ENCODE measurements at regions not wholly inside any gene's neighbourhood (a gene's known extent, or its start where the extent isn't known, plus 50 kb on each side); places are given as distances from the start of the nearest gene placed in this dataset.

DNA sequence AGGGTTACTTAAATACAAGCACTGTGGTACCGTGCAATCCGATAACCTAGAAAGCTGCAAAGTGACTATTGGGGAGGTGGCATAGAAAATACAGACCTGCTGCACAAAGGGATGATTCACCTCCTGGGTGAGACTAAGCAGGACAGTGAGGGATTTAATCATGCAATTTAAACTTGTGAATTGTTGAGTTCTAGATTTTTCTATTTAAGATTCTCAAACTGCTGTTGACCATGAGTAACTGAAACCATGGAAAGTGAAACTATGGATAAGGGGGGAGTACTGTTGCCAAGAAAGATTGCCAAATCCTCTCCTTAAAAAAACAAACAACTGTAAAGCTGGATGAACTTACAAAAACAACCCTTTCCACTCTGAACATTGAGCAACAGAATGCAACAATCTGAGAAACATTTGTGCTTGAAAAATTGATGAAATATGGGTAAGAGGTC is 61.5 kb upstream of the NUDT12 start:
- TF ChIP-seq, protein P1, sequence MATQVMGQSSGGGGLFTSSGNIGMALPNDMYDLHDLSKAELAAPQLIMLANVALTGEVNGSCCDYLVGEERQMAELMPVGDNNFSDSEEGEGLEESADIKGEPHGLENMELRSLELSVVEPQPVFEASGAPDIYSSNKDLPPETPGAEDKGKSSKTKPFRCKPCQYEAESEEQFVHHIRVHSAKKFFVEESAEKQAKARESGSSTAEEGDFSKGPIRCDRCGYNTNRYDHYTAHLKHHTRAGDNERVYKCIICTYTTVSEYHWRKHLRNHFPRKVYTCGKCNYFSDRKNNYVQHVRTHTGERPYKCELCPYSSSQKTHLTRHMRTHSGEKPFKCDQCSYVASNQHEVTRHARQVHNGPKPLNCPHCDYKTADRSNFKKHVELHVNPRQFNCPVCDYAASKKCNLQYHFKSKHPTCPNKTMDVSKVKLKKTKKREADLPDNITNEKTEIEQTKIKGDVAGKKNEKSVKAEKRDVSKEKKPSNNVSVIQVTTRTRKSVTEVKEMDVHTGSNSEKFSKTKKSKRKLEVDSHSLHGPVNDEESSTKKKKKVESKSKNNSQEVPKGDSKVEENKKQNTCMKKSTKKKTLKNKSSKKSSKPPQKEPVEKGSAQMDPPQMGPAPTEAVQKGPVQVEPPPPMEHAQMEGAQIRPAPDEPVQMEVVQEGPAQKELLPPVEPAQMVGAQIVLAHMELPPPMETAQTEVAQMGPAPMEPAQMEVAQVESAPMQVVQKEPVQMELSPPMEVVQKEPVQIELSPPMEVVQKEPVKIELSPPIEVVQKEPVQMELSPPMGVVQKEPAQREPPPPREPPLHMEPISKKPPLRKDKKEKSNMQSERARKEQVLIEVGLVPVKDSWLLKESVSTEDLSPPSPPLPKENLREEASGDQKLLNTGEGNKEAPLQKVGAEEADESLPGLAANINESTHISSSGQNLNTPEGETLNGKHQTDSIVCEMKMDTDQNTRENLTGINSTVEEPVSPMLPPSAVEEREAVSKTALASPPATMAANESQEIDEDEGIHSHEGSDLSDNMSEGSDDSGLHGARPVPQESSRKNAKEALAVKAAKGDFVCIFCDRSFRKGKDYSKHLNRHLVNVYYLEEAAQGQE (IDR thresholded peaks at IDR 0.05), result peak; percentile 69
- TF ChIP-seq, protein P2, sequence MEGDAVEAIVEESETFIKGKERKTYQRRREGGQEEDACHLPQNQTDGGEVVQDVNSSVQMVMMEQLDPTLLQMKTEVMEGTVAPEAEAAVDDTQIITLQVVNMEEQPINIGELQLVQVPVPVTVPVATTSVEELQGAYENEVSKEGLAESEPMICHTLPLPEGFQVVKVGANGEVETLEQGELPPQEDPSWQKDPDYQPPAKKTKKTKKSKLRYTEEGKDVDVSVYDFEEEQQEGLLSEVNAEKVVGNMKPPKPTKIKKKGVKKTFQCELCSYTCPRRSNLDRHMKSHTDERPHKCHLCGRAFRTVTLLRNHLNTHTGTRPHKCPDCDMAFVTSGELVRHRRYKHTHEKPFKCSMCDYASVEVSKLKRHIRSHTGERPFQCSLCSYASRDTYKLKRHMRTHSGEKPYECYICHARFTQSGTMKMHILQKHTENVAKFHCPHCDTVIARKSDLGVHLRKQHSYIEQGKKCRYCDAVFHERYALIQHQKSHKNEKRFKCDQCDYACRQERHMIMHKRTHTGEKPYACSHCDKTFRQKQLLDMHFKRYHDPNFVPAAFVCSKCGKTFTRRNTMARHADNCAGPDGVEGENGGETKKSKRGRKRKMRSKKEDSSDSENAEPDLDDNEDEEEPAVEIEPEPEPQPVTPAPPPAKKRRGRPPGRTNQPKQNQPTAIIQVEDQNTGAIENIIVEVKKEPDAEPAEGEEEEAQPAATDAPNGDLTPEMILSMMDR (IDR thresholded peaks at IDR 0.05; ENCODE audit: low read depth, low read length, missing input control), result no peak
- TF ChIP-seq, protein P3, sequence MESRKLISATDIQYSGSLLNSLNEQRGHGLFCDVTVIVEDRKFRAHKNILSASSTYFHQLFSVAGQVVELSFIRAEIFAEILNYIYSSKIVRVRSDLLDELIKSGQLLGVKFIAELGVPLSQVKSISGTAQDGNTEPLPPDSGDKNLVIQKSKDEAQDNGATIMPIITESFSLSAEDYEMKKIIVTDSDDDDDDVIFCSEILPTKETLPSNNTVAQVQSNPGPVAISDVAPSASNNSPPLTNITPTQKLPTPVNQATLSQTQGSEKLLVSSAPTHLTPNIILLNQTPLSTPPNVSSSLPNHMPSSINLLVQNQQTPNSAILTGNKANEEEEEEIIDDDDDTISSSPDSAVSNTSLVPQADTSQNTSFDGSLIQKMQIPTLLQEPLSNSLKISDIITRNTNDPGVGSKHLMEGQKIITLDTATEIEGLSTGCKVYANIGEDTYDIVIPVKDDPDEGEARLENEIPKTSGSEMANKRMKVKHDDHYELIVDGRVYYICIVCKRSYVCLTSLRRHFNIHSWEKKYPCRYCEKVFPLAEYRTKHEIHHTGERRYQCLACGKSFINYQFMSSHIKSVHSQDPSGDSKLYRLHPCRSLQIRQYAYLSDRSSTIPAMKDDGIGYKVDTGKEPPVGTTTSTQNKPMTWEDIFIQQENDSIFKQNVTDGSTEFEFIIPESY (IDR thresholded peaks at IDR 0.05), result peak; percentile 55
- TF ChIP-seq YY1 (IDR thresholded peaks at IDR 0.05) (peak; percentile 57), HNF4G (IDR thresholded peaks at IDR 0.05) (no peak), EGR1 (IDR thresholded peaks at IDR 0.05; ENCODE audit: low read depth in 2 of 2) (peak in 1 of 2 donors; percentile 21), TAF1 (conservative IDR thresholded peaks at IDR 0.05) (no peak), RXRA (IDR thresholded peaks at IDR 0.05) (peak; percentile 59 to 78), NR2F2 (IDR thresholded peaks at IDR 0.05) (peak; percentile 25), FOXA2 (IDR thresholded peaks at IDR 0.05) (peak; percentile 67), GABPA (IDR thresholded peaks at IDR 0.05 in 1 of 2, conservative IDR thresholded peaks at IDR 0.05 in 1 of 2) (no peak), FOXA1 (IDR thresholded peaks at IDR 0.05) (peak; percentile 25), HNF4A (conservative IDR thresholded peaks at IDR 0.05) (peak; percentile 57 to 63), JUND (IDR thresholded peaks at IDR 0.05) (peak; percentile 61 to 67), SP1 (IDR thresholded peaks at IDR 0.05) (peak; percentile 58), RAD21 (IDR thresholded peaks at IDR 0.05) (peak; percentile 22 to 46)
- TF ChIP-seq, protein P4, sequence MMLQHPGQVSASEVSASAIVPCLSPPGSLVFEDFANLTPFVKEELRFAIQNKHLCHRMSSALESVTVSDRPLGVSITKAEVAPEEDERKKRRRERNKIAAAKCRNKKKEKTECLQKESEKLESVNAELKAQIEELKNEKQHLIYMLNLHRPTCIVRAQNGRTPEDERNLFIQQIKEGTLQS (IDR thresholded peaks at IDR 0.05), result peak; percentile 48
- TF ChIP-seq, protein P5, sequence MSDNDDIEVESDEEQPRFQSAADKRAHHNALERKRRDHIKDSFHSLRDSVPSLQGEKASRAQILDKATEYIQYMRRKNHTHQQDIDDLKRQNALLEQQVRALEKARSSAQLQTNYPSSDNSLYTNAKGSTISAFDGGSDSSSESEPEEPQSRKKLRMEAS (IDR thresholded peaks at IDR 0.05), result peak; percentile 29
- Histone ChIP-seq H3K9ac (ENCODE audit: low read depth in 1 of 2, low read length in 2 of 2) (peak overlapping the region in 1 of 2 donors; percentile 68), H3K36me3 (ENCODE audit: control insufficient read depth in 4 of 4, insufficient read depth in 3 of 4, low read depth in 1 of 4, low read length in 3 of 4) (no peaks in the 10 kb centered on the region), H3K27me3 (ENCODE audit: control insufficient read depth in 4 of 4, insufficient read depth in 4 of 4, low read length in 3 of 4) (no peaks in the 10 kb centered on the region), H3K4me3 (ENCODE audit: low read depth in 1 of 3, low read length in 3 of 3) (peak overlapping the region in 2 of 3 donors; percentile 31 to 44), H3K4me1 (ENCODE audit: control insufficient read depth in 4 of 4, insufficient read depth in 4 of 4, low read length in 3 of 4) (peaks cover 0 to 12% (median 5%) of the 10 kb centered on the region in 4 donors), H3K9me3 (ENCODE audit: control insufficient read depth in 4 of 4, low read length in 3 of 4) (no peaks in the 10 kb centered on the region), H3K27ac (ENCODE audit: low read depth in 1 of 2, low read length in 2 of 2) (peak overlapping the region; percentile 70 to 88)
- DNase-seq (ENCODE audit: low spot score), result no peak
- 44% methylated on average over 2 of the region's 2 CpGs for WGBS

Measured in liver (tissue), 8 donors.